Peyer's patch (tissue), 4 donors: ENCODE measurements at regions not wholly inside any gene's neighbourhood (a gene's known extent, or its start where the extent isn't known, plus 50 kb on each side); places are given as distances from the start of the nearest gene placed in this dataset.

ENCODE experiments used
- DNase-seq, 3 donors: peaks; one replicate each; pipeline ENCODE4 v3.0.0-alpha.2; 2017 to 2019
- H3K27ac ChIP-seq, 4 donors: fragments of 200-600 bp; sonication (generic); one replicate each; pipeline ENCODE4 v1.5.1; 2016 to 2019
- H3K27me3 ChIP-seq, 2 donors: fragments of 200-600 bp; sonication (generic); one replicate each; pipeline ENCODE4 v1.5.1; 2019
- H3K36me3 ChIP-seq, 3 donors: fragments of 200-600 bp; sonication (generic); one replicate each; pipeline ENCODE4 v1.5.1; 2016 to 2019
- H3K4me1 ChIP-seq, 4 donors: fragments of 200-600 bp; sonication (generic); one replicate each; pipeline ENCODE4 v1.5.1; 2016 to 2019
- H3K4me3 ChIP-seq, 4 donors: fragments of 200-600 bp; sonication (generic); 1 replicate in 3 of 4; 2 replicates in 1 of 4; pipeline ENCODE4 v1.5.1; 2016 to 2019; ENCODE audit warnings: mild to moderate bottlenecking in 1 of 4
- H3K9me3 ChIP-seq, 4 donors: fragments of 200-600 bp; sonication (generic); one replicate each; pipeline ENCODE4 v1.5.1; 2016 to 2019; ENCODE audit warnings: mild to moderate bottlenecking in 1 of 4
- CTCF ChIP-seq, 6 experiments: fragments of 450-650 bp in 4 of 6; fragments of 200-600 bp in 2 of 6; sonication (generic) in 1 of 6; IDR thresholded peaks; one replicate each; pipeline ENCODE4 v1.5.1; 2017 to 2019; ENCODE audit warnings: antibody characterized with exemption in 6 of 6, mild to moderate bottlenecking in 3 of 6, moderate library complexity in 1 of 6
- POLR2A ChIP-seq, 2 donors: fragments of 450-650 bp; IDR thresholded peaks; one replicate each; pipeline ENCODE4 v1.5.1; 2017; ENCODE audit warnings: antibody characterized with exemption in 2 of 2, mild to moderate bottlenecking in 2 of 2, moderate library complexity in 2 of 2

- no peak overlapping the region for H3K4me3 ChIP-seq
- DNase-seq: no peak
- TF ChIP-seq CTCF (IDR thresholded peaks at IDR 0.05): no peak
- no peak for TF ChIP-seq POLR2A (IDR thresholded peaks at IDR 0.05)
- peaks cover 0 to 7% (median 0%) of the 10 kb centered on the region in 4 donors for H3K9me3 ChIP-seq
- H3K36me3 ChIP-seq: no peaks in the 10 kb centered on the region
- no peaks in the 10 kb centered on the region for H3K27me3 ChIP-seq
- no peaks in the 10 kb centered on the region for H3K4me1 ChIP-seq
- H3K27ac ChIP-seq: no peak overlapping the region
Measured at GRCh38 chr20:56758706-56759105, 129.6 kb downstream of the TFAP2C start.

- H3K27me3 ChIP-seq: no peaks in the 10 kb centered on the region
- H3K4me1 ChIP-seq: no peaks in the 10 kb centered on the region
- peaks cover 0 to 7% (median 0%) of the 10 kb centered on the region in 4 donors for H3K9me3 ChIP-seq
- no peak for DNase-seq
- TF ChIP-seq POLR2A (IDR thresholded peaks at IDR 0.05): no peak
- no peak for TF ChIP-seq CTCF (IDR thresholded peaks at IDR 0.05)
- no peaks in the 10 kb centered on the region for H3K36me3 ChIP-seq
- H3K4me3 ChIP-seq: no peak overlapping the region
- H3K27ac ChIP-seq: no peak overlapping the region
Measured at GRCh38 chr20:56759741-56760278, 130.7 kb downstream of the TFAP2C start.

GRCh38 chr20:56760610-56761009, 131.5 kb downstream of the TFAP2C start:
- no peaks in the 10 kb centered on the region for H3K4me1 ChIP-seq
- H3K36me3 ChIP-seq: no peaks in the 10 kb centered on the region
- H3K27ac ChIP-seq: no peak overlapping the region
- no peaks in the 10 kb centered on the region for H3K27me3 ChIP-seq
- no peak overlapping the region for H3K4me3 ChIP-seq
- no peak for TF ChIP-seq POLR2A (IDR thresholded peaks at IDR 0.05)
- TF ChIP-seq CTCF (IDR thresholded peaks at IDR 0.05): no peak
- no peak for DNase-seq
- peaks cover 0 to 7% (median 0%) of the 10 kb centered on the region in 4 donors for H3K9me3 ChIP-seq

GRCh38 chr20:56761393-56761792, 132.3 kb downstream of the TFAP2C start:
- no peak for DNase-seq
- H3K9me3 ChIP-seq: peaks cover 0 to 7% (median 0%) of the 10 kb centered on the region in 4 donors
- H3K4me1 ChIP-seq: no peaks in the 10 kb centered on the region
- no peaks in the 10 kb centered on the region for H3K27me3 ChIP-seq
- no peaks in the 10 kb centered on the region for H3K36me3 ChIP-seq
- no peak overlapping the region for H3K4me3 ChIP-seq
- TF ChIP-seq CTCF (IDR thresholded peaks at IDR 0.05): no peak
- no peak for TF ChIP-seq POLR2A (IDR thresholded peaks at IDR 0.05)
- no peak overlapping the region for H3K27ac ChIP-seq

- DNase-seq: no peak
- H3K9me3 ChIP-seq: peaks cover 0 to 7% (median 0%) of the 10 kb centered on the region in 4 donors
- no peak overlapping the region for H3K4me3 ChIP-seq
- H3K27ac ChIP-seq: no peak overlapping the region
- no peaks in the 10 kb centered on the region for H3K36me3 ChIP-seq
- TF ChIP-seq CTCF (IDR thresholded peaks at IDR 0.05) (no peak), POLR2A (IDR thresholded peaks at IDR 0.05) (no peak)
- no peaks in the 10 kb centered on the region for H3K27me3 ChIP-seq
- H3K4me1 ChIP-seq: no peaks in the 10 kb centered on the region
Measured at GRCh38 chr20:56762401-56762800, 133.3 kb downstream of the TFAP2C start.

GRCh38 chr20:56762829-56763228, 133.7 kb downstream of the TFAP2C start:
- H3K4me1 ChIP-seq: no peaks in the 10 kb centered on the region
- no peak overlapping the region for H3K4me3 ChIP-seq
- TF ChIP-seq CTCF (IDR thresholded peaks at IDR 0.05) (no peak), POLR2A (IDR thresholded peaks at IDR 0.05) (no peak)
- H3K9me3 ChIP-seq: peaks cover 0 to 7% (median 0%) of the 10 kb centered on the region in 4 donors
- no peaks in the 10 kb centered on the region for H3K27me3 ChIP-seq
- no peaks in the 10 kb centered on the region for H3K36me3 ChIP-seq
- no peak overlapping the region for H3K27ac ChIP-seq
- no peak for DNase-seq
